ENCODE measurements at regions not wholly inside any gene's neighbourhood (a gene's known extent, or its start where the extent isn't known, plus 50 kb on each side); places are given as distances from the start of the nearest gene placed in this dataset.

DNA sequence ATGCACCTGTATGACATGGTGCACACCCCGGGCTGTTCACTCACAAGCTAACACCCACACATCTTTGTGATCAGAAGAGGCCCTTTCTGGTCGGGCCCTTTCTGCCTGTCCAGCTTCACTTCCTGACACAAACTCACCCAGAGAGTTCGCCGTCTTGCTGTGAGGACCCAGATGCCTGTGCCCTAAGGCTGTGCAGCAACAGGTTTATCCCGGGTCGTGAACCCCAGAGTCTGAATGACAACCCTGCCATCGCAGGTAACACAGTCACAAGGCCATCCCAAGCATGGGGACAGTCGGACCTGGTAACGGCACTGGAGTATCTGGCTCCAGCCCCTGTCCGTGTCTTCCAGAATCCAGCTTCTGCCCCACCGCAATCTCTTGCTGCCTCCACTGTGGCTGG lies 235.1 kb downstream of the BUD13 start:
- in situ Hi-C loops (cut with HindIII; ENCODE audit: low sequenced_read_pairs) = loop anchor here (5.0 kb wide), 1 partner anchor 105 kb away; no protein-coding TSS in a partner anchor

DNA sequence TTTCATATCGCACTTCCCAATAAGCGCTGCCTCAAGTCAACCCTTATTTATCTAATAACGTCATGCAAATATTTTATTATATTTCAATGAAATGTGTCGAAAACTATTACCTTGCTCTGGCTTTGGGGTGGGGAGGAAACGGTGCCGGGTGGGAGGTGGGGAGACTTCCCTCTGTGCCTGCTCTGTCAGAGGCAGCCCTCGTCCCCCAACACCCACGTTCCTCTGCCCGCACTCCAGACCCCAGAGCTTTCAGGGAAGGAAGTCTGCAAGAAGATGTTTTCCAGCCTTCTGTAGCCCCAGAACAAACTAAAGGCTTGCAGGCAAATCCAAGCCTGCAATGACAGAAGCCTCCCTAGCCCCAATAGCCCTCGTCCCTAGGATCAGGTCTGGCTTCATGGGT lies 235.7 kb downstream of the BUD13 start:
- in situ Hi-C loops (cut with HindIII; ENCODE audit: low sequenced_read_pairs) = loop anchor here (5.0 kb wide), 1 partner anchor 105 kb away; no protein-coding TSS in a partner anchor

DNA sequence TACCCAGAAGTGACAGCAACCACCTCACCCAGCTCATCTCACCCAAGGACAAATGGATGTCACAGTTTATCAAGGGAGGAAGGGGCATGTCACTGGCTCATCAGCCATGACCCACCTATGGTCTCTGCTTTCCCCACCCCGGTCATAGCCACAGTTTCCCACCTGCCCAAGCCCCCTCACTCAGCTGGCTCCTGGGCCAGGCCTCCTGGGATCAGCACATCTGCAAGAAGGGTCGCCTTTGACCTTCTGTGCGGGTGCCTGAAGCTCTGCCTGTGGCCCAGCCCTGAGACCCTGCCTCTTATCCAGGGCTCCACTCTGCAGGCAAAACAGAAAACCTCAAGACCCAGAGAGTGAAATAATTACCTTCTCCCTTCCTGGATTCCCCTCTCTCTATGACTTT lies 236.4 kb downstream of the BUD13 start:
- in situ Hi-C loops (cut with HindIII; ENCODE audit: low sequenced_read_pairs) = loop anchor here (5.0 kb wide), 1 partner anchor 106 kb away; no protein-coding TSS in a partner anchor

DNA sequence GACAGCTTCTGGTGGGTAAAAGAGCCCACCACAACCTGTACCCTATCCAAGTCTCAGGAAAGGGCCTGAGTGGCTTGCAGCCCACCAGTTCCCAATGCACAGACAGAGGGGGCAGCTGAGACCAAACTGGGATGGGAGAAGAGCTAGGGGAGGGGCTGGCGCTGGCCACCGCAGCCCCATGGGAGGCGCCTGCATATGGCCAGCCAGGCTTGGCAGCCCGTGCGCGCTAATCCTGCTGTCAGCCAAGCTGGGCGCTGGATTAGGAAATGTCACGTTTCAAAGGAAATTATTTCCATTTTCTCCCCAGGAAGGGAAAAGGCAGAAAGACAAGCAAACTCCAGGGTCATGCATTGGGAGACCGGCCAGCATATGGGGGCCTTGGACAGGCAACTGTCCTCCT lies 236.8 kb downstream of the BUD13 start:
- in situ Hi-C loops (cut with HindIII; ENCODE audit: low sequenced_read_pairs) = loop anchor here (5.0 kb wide), 1 partner anchor 106 kb away; no protein-coding TSS in a partner anchor

DNA sequence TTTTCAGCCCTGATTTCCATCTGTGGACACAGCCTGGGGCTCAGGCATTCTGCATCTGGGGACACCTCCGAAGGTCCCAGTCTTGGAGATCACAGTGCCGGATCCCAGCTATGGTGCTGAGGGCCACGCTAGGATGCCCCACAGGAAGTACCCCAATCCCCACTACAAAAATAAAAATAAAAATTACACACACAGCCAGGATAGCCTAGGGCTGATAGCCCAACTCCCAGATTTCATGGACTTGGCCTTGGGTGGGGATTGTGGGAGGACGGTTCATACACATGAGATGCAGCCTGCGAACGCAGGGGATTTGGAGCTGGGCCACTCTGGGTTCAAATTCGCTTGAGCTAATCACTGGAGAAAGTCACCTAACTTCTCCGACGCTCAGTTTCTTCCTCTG lies 237.7 kb downstream of the BUD13 start:
- in situ Hi-C loops (cut with HindIII; ENCODE audit: low sequenced_read_pairs) = loop anchor here (5.0 kb wide), 1 partner anchor 107 kb away; no protein-coding TSS in a partner anchor

DNA sequence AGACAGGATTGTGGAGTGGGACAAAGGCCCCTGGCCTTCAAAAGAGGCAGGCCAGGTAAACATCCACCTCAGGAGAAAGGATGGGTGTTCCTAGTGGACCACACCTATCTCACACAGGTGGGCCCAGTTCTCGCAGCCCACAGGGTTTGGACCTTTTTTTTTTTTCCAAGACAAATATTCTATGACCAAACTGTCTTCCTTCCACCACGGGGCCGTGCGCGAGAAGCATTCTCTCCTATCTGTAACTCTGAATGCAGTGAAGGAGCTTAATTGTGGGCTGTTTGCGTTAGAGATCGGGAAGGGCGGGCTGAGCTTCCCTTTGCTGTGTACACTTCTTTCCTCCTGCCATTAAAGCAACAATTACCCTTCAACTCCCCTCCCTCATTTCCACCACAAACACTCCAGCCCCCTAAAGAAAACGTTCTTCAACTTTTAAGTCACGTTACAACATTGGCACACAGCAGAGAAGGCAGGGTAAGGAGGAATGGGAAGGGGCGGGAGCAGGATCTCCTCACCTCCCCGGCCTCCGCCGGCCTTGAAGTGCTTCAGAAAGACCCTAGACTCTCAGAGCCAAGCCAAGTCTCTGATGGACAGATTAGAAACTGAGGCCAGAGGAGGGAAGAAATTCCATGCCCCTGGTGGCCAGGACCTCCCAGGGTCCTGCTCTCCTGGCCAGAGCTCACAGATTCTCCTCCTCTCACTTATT lies 238.4 kb downstream of the BUD13 start:
- in situ Hi-C loops (cut with HindIII; ENCODE audit: low sequenced_read_pairs) = no loop called here

DNA sequence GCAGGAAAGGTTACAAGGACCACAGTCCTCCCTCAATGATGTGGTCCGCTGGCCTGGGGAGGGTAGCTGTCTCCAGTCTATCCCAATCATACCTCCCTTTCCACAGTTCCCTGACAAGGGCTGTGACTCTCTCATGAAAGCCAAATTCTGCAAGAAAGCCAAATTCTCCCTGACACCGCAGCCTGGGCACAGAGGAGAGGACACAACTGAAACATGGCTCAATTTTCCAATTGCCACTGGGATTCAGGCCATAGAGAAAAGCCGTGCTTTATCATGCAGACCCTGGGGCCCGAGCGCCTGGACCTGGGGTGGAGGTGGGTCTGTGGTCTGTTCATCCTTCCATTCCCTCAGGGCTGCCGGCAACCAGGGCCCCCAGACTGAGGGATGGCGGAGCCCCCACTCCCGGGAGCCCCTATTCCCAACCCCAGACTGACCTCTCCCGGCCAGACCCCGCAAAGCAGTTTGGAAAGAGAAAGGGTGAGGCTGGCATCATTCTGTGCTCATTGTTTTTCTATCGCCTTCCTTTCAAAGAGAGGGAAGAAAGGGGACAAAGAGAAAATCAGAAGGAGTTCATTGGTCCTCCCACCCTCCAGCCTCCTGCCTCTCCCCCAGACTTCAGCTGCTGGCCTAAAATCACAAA lies 239.5 kb downstream of the BUD13 start:
- in situ Hi-C loops (cut with HindIII; ENCODE audit: low sequenced_read_pairs) = no loop called here

DNA sequence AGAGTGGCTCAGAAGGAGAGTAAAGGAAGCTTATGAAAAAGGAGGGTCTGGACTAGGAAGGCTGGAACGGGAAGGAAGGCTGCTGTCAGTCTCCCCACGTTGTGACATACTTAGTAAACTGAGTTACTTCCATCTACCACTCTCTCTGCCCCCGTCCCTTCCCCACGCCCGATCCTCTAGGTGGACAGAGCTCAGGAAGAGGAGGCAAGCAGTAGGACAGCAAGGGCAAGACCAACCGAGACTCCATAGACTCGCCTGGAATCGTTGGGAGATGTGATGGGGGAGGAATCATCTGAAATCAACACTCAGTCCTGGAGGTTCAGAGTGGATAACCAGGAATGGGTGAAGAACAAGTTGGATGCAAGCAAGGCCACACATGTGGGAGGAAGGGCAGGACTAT lies 240.7 kb downstream of the BUD13 start:
- in situ Hi-C loops (cut with HindIII; ENCODE audit: low sequenced_read_pairs) = no loop called here

DNA sequence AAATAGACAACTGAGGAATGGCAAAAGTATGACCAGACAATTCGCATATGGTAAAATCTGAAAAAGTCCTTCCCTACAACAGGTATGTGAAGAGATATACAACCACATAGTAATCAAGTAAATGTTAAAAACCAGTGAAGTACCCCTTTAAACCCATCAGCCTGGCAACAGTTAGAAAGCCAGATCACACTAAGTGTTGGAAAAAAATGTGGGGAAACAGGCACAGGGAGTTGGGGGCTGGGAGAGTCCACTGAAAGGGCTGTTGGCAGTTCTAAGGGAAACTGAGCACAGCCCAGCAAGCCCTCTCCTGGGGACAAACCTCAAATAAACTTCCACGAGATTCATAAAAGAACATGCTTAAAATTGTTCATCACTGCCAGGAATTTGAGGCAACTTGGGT lies 242.1 kb downstream of the BUD13 start:
- in situ Hi-C loops (cut with HindIII; ENCODE audit: low sequenced_read_pairs) = no loop called here

DNA sequence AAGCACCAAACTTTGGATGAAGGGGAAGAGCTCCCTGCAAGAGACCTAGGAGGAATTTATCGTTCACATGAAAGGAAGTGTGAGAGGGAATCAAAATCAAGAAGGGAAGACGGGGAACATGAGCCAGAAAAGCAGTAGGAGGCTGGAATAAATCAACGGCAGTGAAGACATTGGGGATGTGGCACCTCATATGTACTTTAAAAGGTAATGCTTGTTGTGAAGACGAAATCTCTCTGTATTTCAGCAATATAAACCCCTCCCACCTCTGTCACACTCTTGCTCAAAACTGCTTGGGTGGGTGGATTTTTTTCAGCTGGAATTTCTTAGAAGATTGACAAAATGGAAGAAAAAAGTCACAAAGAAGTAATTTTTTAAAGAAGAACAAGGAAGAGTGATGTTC lies 243.5 kb downstream of the BUD13 start:
- in situ Hi-C loops (cut with HindIII; ENCODE audit: low sequenced_read_pairs) = no loop called here

DNA sequence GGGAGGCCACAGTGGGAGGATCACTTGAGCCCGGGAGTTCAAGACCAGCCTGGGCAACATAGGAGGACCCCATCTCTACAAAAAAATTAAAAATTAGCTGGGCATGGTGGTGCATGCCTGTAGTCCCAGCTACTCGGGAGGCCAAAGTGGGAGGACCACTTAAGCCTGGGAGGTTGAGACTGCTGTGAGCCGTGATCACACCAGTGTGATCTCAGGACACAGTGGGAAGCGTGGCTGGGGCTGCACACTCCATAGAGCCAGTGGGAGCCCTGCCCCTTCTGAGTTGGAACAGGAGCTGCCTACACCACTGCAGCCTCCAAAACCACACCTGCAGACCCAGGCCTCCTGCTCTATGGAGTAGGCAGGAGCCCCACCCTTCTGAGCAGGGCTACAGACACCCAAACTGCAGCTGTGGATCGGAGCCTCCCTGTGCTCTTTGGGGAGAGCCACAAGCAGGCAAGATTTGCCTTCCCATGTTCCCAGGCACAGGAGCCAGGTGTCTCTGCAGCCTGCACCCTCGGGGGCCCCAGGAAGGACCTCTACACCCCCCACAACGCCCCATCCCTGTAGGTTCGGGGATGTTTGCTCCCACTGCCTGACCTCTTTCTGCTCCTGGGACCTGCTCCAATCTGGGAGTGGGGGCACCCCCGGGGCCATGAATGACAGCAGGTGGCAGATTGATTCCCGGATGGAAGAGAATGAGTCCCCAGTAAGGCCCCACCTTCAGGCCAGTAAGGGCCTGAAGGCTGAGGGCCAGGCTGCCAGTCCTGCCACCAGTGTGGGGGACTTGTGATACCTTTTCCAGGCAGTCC lies 245.4 kb downstream of the BUD13 start:
- in situ Hi-C loops (cut with HindIII; ENCODE audit: low sequenced_read_pairs) = no loop called here

DNA sequence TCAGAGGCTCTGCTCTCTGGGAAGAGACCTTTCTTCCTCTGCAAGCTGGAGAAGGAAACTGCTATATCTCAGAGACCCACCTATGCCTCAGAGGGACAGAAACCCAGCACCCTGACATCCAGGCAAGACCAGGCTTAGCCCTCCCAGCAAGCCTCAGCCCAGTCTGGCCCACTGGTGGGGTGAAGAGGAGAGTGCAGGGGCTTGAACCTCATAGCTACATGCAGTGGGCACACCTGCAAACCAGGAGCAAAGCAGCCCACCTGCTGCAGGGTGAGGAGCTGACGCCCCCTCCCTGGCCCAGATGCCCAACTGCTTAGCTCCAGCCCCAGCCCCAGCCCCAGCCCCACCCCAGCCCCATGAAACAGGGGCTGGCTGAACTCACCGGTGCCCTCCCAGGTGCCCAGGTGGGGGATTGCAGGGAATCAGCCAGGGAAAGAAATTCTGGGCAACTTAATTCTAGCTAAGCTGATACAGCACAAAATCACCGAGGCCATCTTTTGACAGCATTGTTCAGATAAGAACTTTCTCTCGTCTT lies 246.8 kb downstream of the BUD13 start:
- in situ Hi-C loops (cut with HindIII; ENCODE audit: low sequenced_read_pairs) = no loop called here

DNA sequence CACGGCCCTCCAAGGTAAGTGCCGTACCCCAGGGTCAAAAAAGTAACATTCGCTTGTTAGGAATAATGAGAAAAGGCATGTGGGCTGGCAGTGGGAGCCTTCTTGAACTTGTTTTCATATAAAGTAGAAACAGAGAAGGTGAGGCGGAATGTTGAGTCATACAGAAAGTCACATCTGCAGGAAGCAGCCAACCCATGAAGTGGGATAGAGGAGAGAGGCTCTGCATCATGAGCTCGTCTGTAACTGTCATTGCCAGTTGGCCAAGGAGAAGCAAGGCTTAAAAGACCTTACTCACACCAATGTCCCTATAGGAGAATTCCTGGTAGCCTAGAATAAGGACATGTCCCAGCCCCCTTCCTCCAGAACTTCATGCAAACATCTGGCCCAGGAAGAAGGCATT lies 253.3 kb downstream of the BUD13 start:
- in situ Hi-C loops (cut with HindIII; ENCODE audit: low sequenced_read_pairs) = no loop called here

DNA sequence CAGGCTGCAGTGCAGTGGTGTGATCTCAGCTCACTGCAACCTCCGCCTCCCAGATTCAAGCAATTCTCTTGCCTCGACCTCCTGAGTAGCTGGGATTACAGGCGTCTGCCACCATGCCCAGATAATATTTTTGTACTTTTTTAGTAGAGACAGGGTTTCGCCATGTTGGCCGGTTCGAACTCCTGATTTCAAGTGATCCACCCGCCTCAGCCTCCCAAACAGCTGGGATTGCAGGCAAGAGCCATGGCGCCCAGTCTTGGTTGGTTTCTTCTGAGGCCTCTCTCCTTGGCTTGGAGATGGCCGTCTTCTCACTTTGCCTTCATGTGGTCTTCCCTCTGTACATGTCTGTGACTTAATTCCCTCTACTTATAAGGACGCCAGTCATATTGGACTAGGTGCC lies 254.6 kb downstream of the BUD13 start:
- in situ Hi-C loops (cut with HindIII; ENCODE audit: low sequenced_read_pairs) = no loop called here

DNA sequence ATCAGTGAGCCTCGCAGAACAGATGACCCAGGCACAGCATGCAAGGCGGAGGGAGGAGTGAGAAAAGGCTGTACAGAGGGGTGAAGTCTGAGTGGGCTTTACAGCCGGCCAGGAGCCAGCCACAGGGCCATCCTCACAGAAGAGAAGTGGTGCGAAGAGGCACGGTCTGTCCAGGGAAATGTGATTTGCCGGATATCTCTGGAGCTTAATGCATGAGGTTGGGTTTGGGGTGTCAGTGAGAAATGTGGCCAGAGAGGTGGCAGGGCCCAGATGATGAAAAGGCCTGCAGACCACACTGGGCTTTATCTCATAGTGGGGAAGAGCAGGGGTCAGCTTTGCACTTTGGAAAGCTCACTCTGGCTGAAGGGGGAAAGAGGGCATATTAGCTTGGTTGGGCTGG lies 255.2 kb downstream of the BUD13 start:
- in situ Hi-C loops (cut with HindIII; ENCODE audit: low sequenced_read_pairs) = no loop called here

DNA sequence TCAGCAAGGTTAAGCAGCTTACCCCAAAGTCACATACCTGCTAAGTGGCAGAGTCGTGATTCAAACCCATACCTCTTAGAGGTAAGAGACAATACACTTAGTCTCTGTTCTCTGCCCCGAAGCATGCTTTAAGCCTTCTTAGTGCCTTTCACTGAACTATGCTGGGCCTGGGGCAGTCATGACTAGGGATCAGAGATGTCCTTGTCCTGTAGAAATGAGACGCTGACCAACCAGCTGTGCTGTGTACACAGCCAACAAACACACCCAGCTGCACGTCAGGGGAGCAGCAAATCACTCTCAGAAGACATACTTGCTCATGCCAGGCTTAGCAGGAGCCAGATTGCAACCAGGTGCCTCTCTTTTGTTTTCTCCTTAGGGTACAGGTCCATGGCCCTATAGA lies 255.7 kb downstream of the BUD13 start:
- in situ Hi-C loops (cut with HindIII; ENCODE audit: low sequenced_read_pairs) = no loop called here

DNA sequence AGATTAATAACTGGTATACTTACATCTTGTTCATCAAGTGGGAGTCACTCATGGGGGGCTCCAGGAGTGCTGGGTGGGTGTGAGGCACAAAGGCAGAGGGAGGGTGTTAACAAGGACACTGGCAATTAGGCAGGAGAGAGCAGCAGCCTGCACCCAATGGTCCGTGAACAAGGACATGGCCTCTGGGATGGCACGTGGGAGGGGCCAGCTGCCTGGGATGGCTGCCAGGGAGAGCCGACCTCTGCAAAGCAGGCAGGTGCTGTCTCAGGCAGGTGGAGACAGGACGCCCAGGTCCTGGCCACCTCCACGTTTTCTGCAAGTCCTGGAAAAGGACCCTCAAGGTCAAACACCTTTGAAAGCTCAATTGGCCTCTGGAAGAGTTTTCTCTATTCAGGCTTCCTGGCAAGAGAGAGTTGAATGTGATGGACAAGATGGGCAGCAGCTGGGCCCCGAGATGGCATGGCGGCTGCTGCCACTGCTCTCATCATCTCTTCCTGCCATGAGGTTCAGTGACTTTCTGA lies 257.1 kb downstream of the BUD13 start:
- in situ Hi-C loops (cut with HindIII; ENCODE audit: low sequenced_read_pairs) = no loop called here

DNA sequence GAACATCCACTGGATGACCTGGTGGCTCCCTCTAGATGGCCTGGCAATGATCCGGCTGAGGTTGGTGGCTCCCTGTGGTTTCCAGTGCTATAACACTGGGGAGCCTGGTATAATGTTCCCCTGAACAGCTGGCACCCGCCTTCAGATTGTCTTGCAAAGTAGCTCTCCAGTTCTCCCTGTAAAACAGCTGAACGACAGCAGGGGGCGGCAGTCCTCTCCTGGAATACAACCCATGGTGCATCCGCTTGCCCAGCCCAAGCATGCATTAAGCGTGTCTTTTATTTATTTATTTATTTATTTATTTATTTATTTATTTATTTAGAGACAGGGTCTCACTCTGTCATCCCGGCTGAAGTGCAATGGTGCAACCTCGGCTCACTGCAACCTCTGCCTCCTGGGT lies 258.9 kb downstream of the BUD13 start:
- in situ Hi-C loops (cut with HindIII; ENCODE audit: low sequenced_read_pairs) = no loop called here

DNA sequence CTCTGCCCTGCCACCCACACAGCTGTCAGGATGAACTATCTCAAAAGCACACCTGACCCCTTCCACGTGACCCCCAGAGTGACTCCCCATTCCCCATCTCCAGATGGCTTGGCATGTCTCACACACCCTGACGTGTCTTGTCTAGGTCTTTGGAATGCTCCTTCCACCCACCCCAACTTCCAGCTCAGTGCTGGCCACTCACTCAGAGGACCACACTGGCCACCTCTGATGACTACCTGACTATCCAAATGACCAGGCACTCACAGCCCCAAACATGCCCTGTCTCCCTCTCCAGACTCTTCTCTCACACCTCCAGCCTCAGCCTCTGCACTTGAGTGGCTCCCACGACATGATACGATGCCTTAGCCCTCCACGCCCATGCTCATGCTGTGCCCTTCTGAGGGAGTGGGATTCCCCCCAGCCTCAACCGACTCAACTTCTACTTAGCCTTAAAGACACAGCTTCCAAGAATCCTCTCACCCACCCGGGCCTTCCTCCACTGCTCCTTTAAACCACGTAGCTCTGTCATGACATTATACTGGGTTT lies 259.4 kb downstream of the BUD13 start:
- in situ Hi-C loops (cut with HindIII; ENCODE audit: low sequenced_read_pairs) = no loop called here

DNA sequence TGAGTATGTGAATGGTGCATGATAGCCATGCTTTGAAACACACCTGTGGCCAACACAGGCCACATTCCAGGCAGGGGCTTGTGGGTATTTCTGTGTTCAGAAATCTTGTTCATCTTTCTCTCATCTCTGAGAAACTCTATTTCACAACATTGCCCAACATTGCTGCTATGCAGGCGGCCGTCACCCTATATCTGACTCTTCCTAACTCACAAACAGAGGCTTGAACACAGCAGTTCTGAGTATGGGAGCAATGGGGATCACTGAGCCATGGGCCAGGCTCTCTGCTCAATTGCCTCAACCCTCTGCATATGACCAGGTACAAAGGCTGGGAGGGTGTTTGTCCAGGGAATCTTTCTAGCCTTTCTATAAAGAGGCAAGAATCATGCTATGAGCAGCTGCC lies 259.9 kb downstream of the BUD13 start:
- in situ Hi-C loops (cut with HindIII; ENCODE audit: low sequenced_read_pairs) = no loop called here

DNA sequence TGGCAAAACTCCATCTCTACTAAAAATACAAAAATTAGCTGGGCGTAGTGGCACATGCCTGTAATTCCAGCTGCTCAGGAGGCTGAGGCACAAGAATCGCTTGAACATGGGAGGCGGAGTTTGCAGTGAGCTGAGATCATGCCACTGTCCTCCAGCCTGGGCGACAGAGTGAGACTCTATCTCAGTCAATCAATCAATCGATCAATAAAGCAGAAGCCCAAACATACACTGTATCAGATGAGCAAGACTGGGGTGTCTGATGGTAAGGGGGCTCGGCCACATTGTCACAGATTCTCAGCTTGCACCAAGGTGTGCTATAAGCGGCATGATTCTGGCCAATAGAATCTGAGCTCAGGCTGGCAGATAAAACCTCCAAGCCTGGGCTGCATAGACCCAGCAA lies 261.1 kb downstream of the BUD13 start:
- in situ Hi-C loops (cut with HindIII; ENCODE audit: low sequenced_read_pairs) = no loop called here

Measured in endothelial cell of hepatic sinusoid (primary cell).